GM12875 (cell line): ENCODE measurements at regions not wholly inside any gene's neighbourhood (a gene's known extent, or its start where the extent isn't known, plus 50 kb on each side); places are given as distances from the start of the nearest gene placed in this dataset.

Source experiments
- H3K4me3 ChIP-seq: one replicate; pipeline ENCODE4 v1.5.1; 2011; ENCODE audit warnings: low read depth, low read length, control low read depth
- CTCF ChIP-seq: IDR thresholded peaks from 2 replicates; pipeline ENCODE4 v1.5.1; 2011; ENCODE audit warnings: low read depth, mild to moderate bottlenecking, control low read depth, inconsistent platforms, low read length, moderate library complexity, borderline replicate concordance; ENCODE audit not compliant: insufficient read depth

- no peak for TF ChIP-seq CTCF
Observed at GRCh38 chr10:3661271-3661670, 123.7 kb downstream of the KLF6 start.

GRCh38 chr10:3660753-3661152 is 124.3 kb downstream of the KLF6 start:
- no peak for TF ChIP-seq CTCF
- no peak overlapping the region for H3K4me3 ChIP-seq

More at GRCh38 chr10:3661271-3661670, 123.7 kb downstream of the KLF6 start:
- no peak overlapping the region for H3K4me3 ChIP-seq

GRCh38 chr10:3659203-3659917 is 125.6 kb downstream of the KLF6 start:
- H3K4me3 ChIP-seq: no peak overlapping the region
- TF ChIP-seq CTCF: no peak

- no peak for TF ChIP-seq CTCF
- no peak overlapping the region for H3K4me3 ChIP-seq
Observed at GRCh38 chr10:3658766-3659165, 126.2 kb downstream of the KLF6 start.

- TF ChIP-seq CTCF: no peak
Observed at GRCh38 chr10:3656214-3656613, 128.8 kb downstream of the KLF6 start.

GRCh38 chr10:3655528-3655927 is 129.5 kb downstream of the KLF6 start:
- H3K4me3 ChIP-seq: no peak overlapping the region
- no peak for TF ChIP-seq CTCF

More at GRCh38 chr10:3656214-3656613, 128.8 kb downstream of the KLF6 start:
- H3K4me3 ChIP-seq: no peak overlapping the region

GRCh38 chr10:3654980-3655379 is 130.0 kb downstream of the KLF6 start:
- H3K4me3 ChIP-seq: no peak overlapping the region

More at GRCh38 chr10:3654980-3655379, 130.0 kb downstream of the KLF6 start:
- no peak for TF ChIP-seq CTCF
